Mucosa of stomach (tissue), 1 donor: ENCODE measurements at regions not wholly inside any gene's neighbourhood (a gene's known extent, or its start where the extent isn't known, plus 50 kb on each side); places are given as distances from the start of the nearest gene placed in this dataset.
"Not testable (repeated sequence)": the region's sequence is repeated elsewhere in the genome, so short reads cannot be mapped to it uniquely, and the experiment has no call there.

Experiments
- H3K27me3 ChIP-seq: one replicate; pipeline ENCODE4 v1.7.0; 2013; ENCODE audit warnings: mild to moderate bottlenecking, low read length; ENCODE audit not compliant: control insufficient read depth, insufficient read depth
- H3K36me3 ChIP-seq: one replicate; pipeline ENCODE4 v1.7.0; 2013; ENCODE audit warnings: low read length; ENCODE audit not compliant: control insufficient read depth, insufficient read depth
- H3K4me1 ChIP-seq: one replicate; pipeline ENCODE4 v1.7.0; 2013; ENCODE audit warnings: mild to moderate bottlenecking, low read length; ENCODE audit not compliant: control insufficient read depth, insufficient read depth
- H3K4me3 ChIP-seq: one replicate; pipeline ENCODE4 v1.7.0; 2013; ENCODE audit warnings: low read length
- H3K9ac ChIP-seq: one replicate; pipeline ENCODE4 v1.7.0; 2013; ENCODE audit warnings: mild to moderate bottlenecking, low read length, moderate library complexity
- H3K9me3 ChIP-seq: one replicate; pipeline ENCODE4 v1.7.0; 2013; ENCODE audit warnings: mild to moderate bottlenecking, low read length, moderate library complexity; ENCODE audit not compliant: control insufficient read depth
- donor health status: Pancreatic carcinoma.

DNA sequence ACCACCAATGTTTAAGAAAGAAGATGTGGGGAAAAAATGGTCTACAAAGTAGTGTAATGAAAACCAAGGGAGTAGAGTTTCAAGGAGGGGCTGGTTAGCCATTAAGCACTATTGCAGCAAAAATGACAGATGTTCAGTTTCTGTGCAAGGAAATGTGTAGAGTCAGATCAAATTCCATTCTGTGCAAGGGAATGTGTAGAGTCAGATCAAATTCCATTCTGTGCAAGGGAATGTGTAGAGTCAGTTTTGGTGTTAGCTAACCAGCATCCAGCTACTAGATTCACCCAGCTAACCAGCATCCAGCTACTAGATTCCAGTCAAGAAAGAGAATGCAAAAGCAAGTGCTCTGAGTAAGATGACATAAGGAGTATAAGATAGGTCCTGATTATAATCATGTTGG lies 208.8 kb downstream of the COX18 start:
- Histone ChIP-seq H3K36me3 (no peaks in the 10 kb centered on the region), H3K27me3 (no peaks in the 10 kb centered on the region), H3K4me1 (no peaks in the 10 kb centered on the region), H3K4me3 (no peak overlapping the region), H3K9ac (no peak overlapping the region), H3K9me3 (no peaks in the 10 kb centered on the region)

DNA sequence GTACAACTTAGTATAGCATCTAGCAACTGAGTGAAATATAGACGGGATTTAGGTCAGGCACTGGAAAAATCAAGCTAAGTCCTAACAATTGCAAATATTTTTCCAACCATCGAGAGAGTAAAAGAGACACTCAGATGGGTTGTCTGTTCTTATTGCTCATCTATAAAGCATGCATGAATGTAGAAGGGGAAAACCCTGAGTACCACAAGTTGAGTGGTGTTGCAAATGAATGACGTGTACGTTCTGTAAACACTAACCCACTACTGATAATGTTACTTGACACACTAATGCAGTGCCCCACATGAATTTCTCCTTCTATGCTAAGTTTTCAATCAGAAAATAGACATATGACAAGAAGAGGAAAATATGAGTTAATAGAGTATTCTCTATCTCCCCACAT lies 211.2 kb downstream of the COX18 start:
- H3K27me3 ChIP-seq = no peaks in the 10 kb centered on the region
- H3K4me1 ChIP-seq = no peaks in the 10 kb centered on the region
- H3K9ac ChIP-seq = no peak overlapping the region
- H3K36me3 ChIP-seq = no peaks in the 10 kb centered on the region
- H3K9me3 ChIP-seq = no peaks in the 10 kb centered on the region
- H3K4me3 ChIP-seq = no peak overlapping the region

DNA sequence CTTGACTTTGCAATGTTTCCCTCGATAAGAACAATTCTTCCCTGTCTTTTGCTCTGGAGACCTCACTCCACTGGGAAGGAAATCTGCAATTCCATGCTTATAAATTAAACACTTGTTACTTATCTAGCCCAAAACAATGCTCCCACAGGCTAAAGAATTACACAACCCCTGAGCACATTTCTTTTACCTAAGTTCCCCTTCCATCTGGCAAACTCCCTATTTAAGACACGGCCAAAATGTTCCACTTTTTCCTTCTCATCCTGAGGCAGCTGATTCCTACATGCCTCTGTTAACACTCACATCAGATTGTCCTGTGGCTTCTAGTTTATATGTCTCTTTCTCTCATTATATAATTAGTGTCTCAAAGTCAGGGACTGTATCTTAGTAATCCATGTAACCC lies 211.7 kb downstream of the COX18 start:
- H3K9ac ChIP-seq = no peak overlapping the region
- no peak overlapping the region for H3K4me3 ChIP-seq
- no peaks in the 10 kb centered on the region for H3K4me1 ChIP-seq
- H3K36me3 ChIP-seq = no peaks in the 10 kb centered on the region
- H3K9me3 ChIP-seq = no peaks in the 10 kb centered on the region
- H3K27me3 ChIP-seq = no peaks in the 10 kb centered on the region

DNA sequence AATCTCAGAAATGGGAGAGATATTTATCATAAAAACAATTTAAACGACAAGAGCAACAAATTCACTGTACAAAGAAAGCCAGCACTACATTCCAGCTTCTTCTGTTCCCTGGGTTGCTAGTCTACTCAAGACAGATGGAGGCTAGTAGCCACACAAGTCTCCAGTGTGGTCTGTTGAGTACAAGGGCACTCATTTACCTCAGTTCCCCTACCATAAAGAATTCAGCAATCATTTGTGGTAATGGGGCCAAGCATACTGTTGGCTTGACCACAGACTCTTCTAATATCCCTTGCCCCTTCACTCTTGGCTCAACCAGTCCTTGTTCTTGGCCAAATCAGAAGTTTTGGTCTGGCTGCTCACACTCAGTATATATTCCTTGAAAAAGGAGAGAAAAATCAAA lies 212.3 kb downstream of the COX18 start:
- Histone ChIP-seq H3K9ac (no peak overlapping the region), H3K9me3 (no peaks in the 10 kb centered on the region), H3K36me3 (no peaks in the 10 kb centered on the region), H3K27me3 (no peaks in the 10 kb centered on the region), H3K4me3 (no peak overlapping the region), H3K4me1 (no peaks in the 10 kb centered on the region)

DNA sequence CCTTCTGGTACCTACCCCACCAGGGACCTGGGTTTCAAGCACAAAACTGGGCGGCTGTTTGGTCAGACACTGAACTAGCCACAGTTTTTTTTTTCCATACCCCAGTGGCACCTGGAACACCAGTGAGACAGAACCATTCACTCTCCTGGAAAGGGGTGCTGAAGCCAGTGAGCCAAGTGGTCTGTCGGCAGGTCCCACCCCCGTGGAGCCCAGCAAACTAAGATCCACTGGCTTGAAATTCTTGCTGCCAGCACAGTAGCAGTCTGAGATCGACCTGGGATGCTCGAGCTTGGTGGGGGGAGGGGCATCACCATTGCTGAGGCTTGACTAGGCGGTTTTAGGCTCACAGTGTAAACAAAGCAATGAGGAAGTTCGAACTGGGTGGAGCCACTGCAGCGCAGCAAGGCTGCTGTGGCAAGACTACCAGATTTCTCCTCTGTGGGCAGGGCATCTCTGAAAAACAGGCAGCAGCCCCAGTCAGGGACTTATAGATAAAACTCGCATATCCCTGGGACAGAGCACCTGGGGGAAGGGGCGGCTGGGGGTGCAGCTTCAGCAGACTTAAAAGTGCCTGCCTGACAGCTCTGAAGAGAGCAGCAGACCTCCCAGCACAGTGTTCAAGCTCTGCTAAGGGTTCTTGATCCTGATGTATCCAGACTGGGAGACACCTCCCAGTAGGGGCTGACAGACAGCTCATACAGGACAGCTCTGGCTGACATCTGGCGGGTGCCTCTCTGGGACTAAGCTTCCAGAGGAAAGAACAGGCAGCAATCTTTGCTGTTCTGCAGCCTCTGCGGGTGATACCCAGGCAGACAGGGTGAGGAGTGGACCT lies 223.0 kb downstream of the COX18 start:
- Histone ChIP-seq H3K9me3 (no peaks in the 10 kb centered on the region), H3K27me3 (no peaks in the 10 kb centered on the region), H3K4me3 (no peak overlapping the region), H3K4me1 (no peaks in the 10 kb centered on the region), H3K36me3 (no peaks in the 10 kb centered on the region), H3K9ac (no peak overlapping the region)

DNA sequence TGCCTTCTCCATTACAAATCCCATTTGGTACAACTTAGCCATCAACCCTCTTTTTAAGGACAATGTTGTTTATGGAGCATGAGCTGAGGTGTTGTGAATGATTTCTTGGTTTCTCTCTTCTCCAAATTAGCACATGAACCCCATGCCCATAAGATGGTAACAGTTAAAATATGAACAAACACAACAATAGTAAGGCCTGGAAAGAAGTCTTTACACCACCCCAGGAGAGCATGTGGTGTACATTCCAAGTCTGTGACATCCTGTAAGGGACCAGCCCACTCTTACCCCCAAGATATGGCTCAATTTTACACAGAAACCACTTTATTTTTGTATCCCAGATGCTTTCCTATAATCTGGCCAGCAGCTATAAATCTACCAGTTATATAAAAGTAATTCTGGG lies 226.1 kb downstream of the COX18 start:
- no peaks in the 10 kb centered on the region for H3K4me1 ChIP-seq
- H3K4me3 ChIP-seq = no peak overlapping the region
- H3K9me3 ChIP-seq = no peaks in the 10 kb centered on the region
- no peaks in the 10 kb centered on the region for H3K36me3 ChIP-seq
- no peak overlapping the region for H3K9ac ChIP-seq
- no peaks in the 10 kb centered on the region for H3K27me3 ChIP-seq

DNA sequence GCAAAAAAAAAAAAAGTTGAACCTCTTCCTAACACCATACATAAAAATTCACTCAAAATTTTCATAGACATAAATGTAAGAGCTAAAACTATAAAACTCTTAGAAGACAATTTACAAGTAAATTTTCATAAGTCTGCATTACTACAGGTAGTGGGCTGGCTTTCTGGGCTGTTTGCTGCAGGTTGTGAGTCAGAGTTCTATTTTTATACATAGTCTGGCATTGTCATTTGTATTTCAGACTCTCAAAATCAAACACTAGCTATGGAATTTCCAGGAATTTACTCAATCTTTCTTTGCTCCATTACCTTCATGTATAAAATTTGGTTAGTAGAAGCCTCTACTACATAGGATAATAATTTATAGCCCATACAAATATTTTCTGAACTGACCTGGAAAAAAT lies 227.2 kb downstream of the COX18 start:
- Histone ChIP-seq H3K9ac (no peak overlapping the region), H3K9me3 (no peaks in the 10 kb centered on the region), H3K36me3 (no peaks in the 10 kb centered on the region), H3K4me1 (no peaks in the 10 kb centered on the region), H3K4me3 (no peak overlapping the region), H3K27me3 (no peaks in the 10 kb centered on the region)

DNA sequence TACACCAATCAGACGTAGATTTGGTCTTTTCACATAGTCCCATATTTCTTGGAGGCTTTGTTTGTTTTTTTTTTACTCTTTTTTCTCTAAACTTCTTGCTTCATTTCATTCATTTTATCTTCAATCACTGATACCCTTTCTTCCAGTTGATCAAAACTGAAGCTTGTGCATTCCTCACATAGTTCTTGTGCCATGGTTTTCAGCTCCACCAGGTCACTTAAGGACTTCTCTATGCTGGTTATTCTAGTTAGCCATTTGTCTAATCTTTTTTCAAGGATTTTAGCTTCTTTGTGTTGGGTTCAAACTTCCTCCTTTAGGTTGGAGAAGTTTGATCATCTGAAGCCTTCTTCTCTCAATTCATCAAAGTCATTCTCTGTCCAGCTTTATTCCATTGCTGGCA lies 229.3 kb downstream of the COX18 start:
- not testable (repeated sequence) for H3K4me3 ChIP-seq, H3K9me3 ChIP-seq, H3K9ac ChIP-seq, H3K27me3 ChIP-seq, H3K4me1 ChIP-seq, H3K36me3 ChIP-seq

DNA sequence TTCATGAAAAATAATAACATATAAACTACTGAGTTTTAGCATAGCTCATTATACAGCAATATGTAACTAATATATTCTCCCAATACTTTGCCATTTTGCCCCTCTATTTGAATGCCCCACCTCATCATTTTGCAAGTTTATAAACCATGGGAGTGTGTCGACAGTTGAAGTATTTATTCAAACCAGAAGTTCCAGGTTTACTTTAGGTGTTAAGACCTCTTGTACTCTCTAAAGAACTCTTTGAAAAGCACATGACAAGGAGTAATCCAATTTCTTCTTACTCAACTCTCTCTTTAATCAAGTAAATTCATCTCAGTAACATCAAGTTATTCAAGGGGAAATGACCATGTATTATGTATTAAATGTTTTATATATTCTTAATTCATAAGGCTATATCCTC lies 240.7 kb downstream of the COX18 start:
- H3K9me3 ChIP-seq = no peaks in the 10 kb centered on the region
- H3K4me1 ChIP-seq = no peaks in the 10 kb centered on the region
- H3K4me3 ChIP-seq = no peak overlapping the region
- H3K27me3 ChIP-seq = no peaks in the 10 kb centered on the region
- no peak overlapping the region for H3K9ac ChIP-seq
- H3K36me3 ChIP-seq = no peaks in the 10 kb centered on the region

DNA sequence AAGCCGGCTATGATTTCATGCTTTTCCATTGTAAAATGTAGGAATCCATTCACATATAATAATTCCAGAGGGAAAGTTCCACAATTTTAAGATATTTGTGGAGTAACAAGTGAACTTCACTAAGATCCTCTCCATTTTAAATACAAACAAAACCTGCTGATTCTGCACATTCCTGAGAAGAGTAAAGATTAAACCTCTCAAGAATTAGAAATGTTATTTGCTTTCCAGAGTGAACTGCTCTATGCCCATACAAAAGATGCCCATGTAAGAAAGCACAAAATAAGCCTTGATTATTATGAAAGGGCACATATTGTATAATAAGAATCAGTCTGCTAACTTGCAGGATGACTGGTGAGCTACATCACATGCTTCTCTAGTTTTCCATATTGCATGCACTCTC lies 241.5 kb downstream of the COX18 start:
- Histone ChIP-seq H3K9ac (no peak overlapping the region), H3K4me3 (no peak overlapping the region), H3K27me3 (no peaks in the 10 kb centered on the region), H3K9me3 (no peaks in the 10 kb centered on the region), H3K4me1 (no peaks in the 10 kb centered on the region), H3K36me3 (no peaks in the 10 kb centered on the region)

DNA sequence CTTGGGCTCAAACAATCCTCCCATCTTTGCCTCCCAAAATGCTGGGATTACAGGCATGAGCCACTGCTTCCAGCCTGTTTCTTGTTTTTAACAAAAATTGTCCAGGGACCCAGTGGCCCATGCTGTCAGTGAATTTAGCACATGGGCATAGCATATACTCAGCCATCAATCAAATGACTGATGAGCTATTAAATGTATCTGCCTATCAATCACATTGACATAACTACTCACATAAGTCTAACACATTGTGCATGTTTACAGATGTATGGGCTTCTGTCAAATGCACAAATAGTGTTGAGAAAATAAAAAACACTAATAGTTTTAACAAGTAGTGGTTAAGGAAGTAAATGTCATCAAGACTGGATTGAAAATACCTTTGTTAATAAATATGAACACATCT lies 249.4 kb downstream of the COX18 start:
- no peaks in the 10 kb centered on the region for H3K4me1 ChIP-seq
- no peak overlapping the region for H3K9ac ChIP-seq
- no peaks in the 10 kb centered on the region for H3K36me3 ChIP-seq
- H3K9me3 ChIP-seq = no peaks in the 10 kb centered on the region
- H3K4me3 ChIP-seq = no peak overlapping the region
- no peaks in the 10 kb centered on the region for H3K27me3 ChIP-seq

DNA sequence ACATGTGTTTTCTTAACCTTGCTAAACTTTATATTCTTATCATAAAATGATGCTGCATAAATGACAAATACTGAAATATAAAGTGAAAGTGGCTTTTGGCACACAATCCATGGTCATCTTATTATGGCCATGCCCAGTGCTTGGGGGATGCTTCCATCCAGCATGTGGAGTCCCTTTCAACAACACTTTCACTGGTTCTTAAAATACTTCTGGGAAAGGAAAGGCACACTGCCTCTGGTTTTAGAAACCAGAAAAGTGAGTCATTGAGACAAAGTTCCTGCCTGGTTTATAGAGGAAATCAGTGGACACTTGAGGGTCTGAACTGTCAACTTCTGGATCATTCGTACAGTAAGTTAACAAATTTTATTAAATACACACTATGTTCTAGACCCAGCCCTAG lies 248.0 kb upstream of the ADAMTS3 start:
- Histone ChIP-seq H3K4me1 (no peaks in the 10 kb centered on the region), H3K9ac (no peak overlapping the region), H3K4me3 (no peak overlapping the region), H3K27me3 (no peaks in the 10 kb centered on the region), H3K9me3 (no peaks in the 10 kb centered on the region), H3K36me3 (no peaks in the 10 kb centered on the region)

DNA sequence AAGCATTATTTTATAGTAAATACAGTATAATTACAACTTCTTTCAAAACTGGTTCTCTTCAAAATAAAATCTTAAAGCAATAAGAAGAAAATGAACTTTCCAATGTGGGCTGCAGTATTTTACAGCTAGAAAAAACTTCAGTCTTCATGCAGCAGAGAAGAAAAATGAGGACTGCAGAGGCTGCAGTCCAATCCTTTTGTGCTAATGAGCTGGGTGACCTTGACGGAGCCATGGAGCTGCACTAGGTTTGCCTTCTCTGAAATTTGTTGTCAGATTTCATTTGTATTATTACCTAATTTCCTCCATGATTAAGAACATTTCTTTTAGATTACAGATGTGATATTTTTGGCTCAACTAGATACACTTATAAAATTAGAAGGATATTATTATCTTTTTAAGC lies 245.2 kb upstream of the ADAMTS3 start:
- H3K9me3 ChIP-seq = no peaks in the 10 kb centered on the region
- H3K27me3 ChIP-seq = no peaks in the 10 kb centered on the region
- H3K9ac ChIP-seq = no peak overlapping the region
- no peak overlapping the region for H3K4me3 ChIP-seq
- H3K4me1 ChIP-seq = no peaks in the 10 kb centered on the region
- H3K36me3 ChIP-seq = no peaks in the 10 kb centered on the region
